Renal pelvis (tissue), 1 donor: ENCODE measurements at regions not wholly inside any gene's neighbourhood (a gene's known extent, or its start where the extent isn't known, plus 50 kb on each side); places are given as distances from the start of the nearest gene placed in this dataset.
"Not testable (repeated sequence)": the region's sequence is repeated elsewhere in the genome, so short reads cannot be mapped to it uniquely, and the experiment has no call there.

ENCODE experiments used
- DNase-seq: peaks from one replicate; pipeline ENCODE4 v3.0.0-alpha.2; 2013

- DNase-seq: no peak
These were observed 248.1 kb downstream of the CD109 start for GRCh38 chr6:73943930-73944652.

GRCh38 chr6:73943411-73943810, 247.4 kb downstream of the CD109 start:
- no peak for DNase-seq

- DNase-seq: no peak
These were observed 246.7 kb downstream of the CD109 start for GRCh38 chr6:73942592-73943186.

- DNase-seq: no peak
These were observed 245.9 kb downstream of the CD109 start for GRCh38 chr6:73941892-73942291.

- DNase-seq: no peak
These were observed 241.8 kb downstream of the CD109 start for GRCh38 chr6:73937805-73938204.

GRCh38 chr6:73932866-73933265, 236.9 kb downstream of the CD109 start:
- DNase-seq: no peak

- no peak for DNase-seq
These were observed 233.4 kb downstream of the CD109 start for GRCh38 chr6:73929405-73929804.

- DNase-seq: no peak
These were observed 231.4 kb downstream of the CD109 start for GRCh38 chr6:73927421-73927820.

- DNase-seq: not testable (repeated sequence)
These were observed 229.7 kb downstream of the CD109 start for GRCh38 chr6:73925703-73926102.

- DNase-seq: no peak
These were observed 228.0 kb downstream of the CD109 start for GRCh38 chr6:73923905-73924485.

GRCh38 chr6:73903155-73903554, 207.2 kb downstream of the CD109 start:
- DNase-seq: no peak

GRCh38 chr6:73901986-73902385, 206.0 kb downstream of the CD109 start:
- no peak for DNase-seq

GRCh38 chr6:73901311-73901710, 205.3 kb downstream of the CD109 start:
- DNase-seq: no peak

- DNase-seq: no peak
These were observed 202.6 kb downstream of the CD109 start for GRCh38 chr6:73898599-73898998.

GRCh38 chr6:73893696-73894095, 197.7 kb downstream of the CD109 start:
- DNase-seq: no peak

- no peak for DNase-seq
These were observed 192.0 kb downstream of the CD109 start for GRCh38 chr6:73888050-73888449.

- peak; percentile 64 for DNase-seq
These were observed 189.4 kb downstream of the CD109 start for GRCh38 chr6:73885393-73885792.

- DNase-seq: no peak
These were observed 188.5 kb downstream of the CD109 start for GRCh38 chr6:73884540-73884939.

- DNase-seq: peak; percentile 37
These were observed 183.7 kb downstream of the CD109 start for GRCh38 chr6:73879501-73880293.

- DNase-seq: no peak
These were observed 182.4 kb downstream of the CD109 start for GRCh38 chr6:73878403-73878802.
